ENCODE measurements at regions not wholly inside any gene's neighbourhood (a gene's known extent, or its start where the extent isn't known, plus 50 kb on each side); places are given as distances from the start of the nearest gene placed in this dataset.

DNA sequence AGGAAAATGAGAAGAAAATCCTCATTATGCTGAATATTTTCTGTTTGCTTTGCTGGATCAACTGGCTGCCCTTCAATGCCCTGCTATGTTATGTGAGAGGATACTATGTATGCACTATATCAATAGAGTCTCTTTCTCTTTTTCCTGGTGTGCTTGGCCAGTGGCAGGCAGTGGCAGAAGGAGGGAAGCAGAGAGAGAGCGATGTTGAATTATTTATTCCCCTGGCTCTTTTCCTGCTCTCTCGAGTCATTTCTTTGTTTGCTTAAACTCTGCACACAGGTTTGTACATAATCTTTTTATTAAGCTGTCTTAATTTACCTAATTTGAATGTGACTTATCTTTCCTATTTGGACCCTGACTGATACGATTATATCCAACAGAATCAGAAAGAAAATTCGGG lies 1727.3 kb downstream of the SUCLG1 start:
- TF ChIP-seq EZH2 (IDR thresholded peaks at IDR 0.05; ENCODE audit: insufficient read depth, poor library complexity, severe bottlenecking) (no peak), EZH2phosphoT487 (IDR thresholded peaks at IDR 0.05; ENCODE audit: insufficient read depth, low read depth) (no peak)

Measured in GM23248 (cell line).